ENCODE measurements at regions not wholly inside any gene's neighbourhood (a gene's known extent, or its start where the extent isn't known, plus 50 kb on each side); places are given as distances from the start of the nearest gene placed in this dataset.

- DNase-seq (ENCODE audit: low read depth) = no peak
- no peak for TF ChIP-seq CTCF (IDR thresholded peaks at IDR 0.05; ENCODE audit: insufficient read depth, low read length, poor library complexity, severe bottlenecking)
- no peaks in the 10 kb centered on the region for H3K36me3 ChIP-seq (ENCODE audit: control insufficient read depth, insufficient read depth, low read length)
- H3K4me3 ChIP-seq (ENCODE audit: low read depth, low read length) = no peak overlapping the region
- H3K27me3 ChIP-seq (ENCODE audit: control insufficient read depth, insufficient read depth, low read length) = no peaks in the 10 kb centered on the region
These were observed 98.2 kb downstream of the PDCL3 start for GRCh38 chr2:100660851-100661584.

- Histone ChIP-seq H3K27me3 (ENCODE audit: control insufficient read depth, insufficient read depth, low read length) (no peaks in the 10 kb centered on the region), H3K4me3 (ENCODE audit: low read depth, low read length) (no peak overlapping the region), H3K36me3 (ENCODE audit: control insufficient read depth, insufficient read depth, low read length) (no peaks in the 10 kb centered on the region)
- no peak for DNase-seq (ENCODE audit: low read depth)
- TF ChIP-seq CTCF (IDR thresholded peaks at IDR 0.05; ENCODE audit: insufficient read depth, low read length, poor library complexity, severe bottlenecking) = no peak
These were observed 100.1 kb downstream of the PDCL3 start for GRCh38 chr2:100662866-100663265.

GRCh38 chr2:100664021-100664755, 101.4 kb downstream of the PDCL3 start:
- no peak overlapping the region for H3K4me3 ChIP-seq (ENCODE audit: low read depth, low read length)
- no peaks in the 10 kb centered on the region for H3K36me3 ChIP-seq (ENCODE audit: control insufficient read depth, insufficient read depth, low read length)
- TF ChIP-seq CTCF (IDR thresholded peaks at IDR 0.05; ENCODE audit: insufficient read depth, low read length, poor library complexity, severe bottlenecking) = no peak
- H3K27me3 ChIP-seq (ENCODE audit: control insufficient read depth, insufficient read depth, low read length) = peaks cover 5% of the 10 kb centered on the region
- no peak for DNase-seq (ENCODE audit: low read depth)

GRCh38 chr2:100664756-100665101, 101.9 kb downstream of the PDCL3 start:
- H3K27me3 ChIP-seq (ENCODE audit: control insufficient read depth, insufficient read depth, low read length) = peaks cover 5% of the 10 kb centered on the region
- TF ChIP-seq CTCF (IDR thresholded peaks at IDR 0.05; ENCODE audit: insufficient read depth, low read length, poor library complexity, severe bottlenecking) = no peak
- no peak for DNase-seq (ENCODE audit: low read depth)
- no peaks in the 10 kb centered on the region for H3K36me3 ChIP-seq (ENCODE audit: control insufficient read depth, insufficient read depth, low read length)
- no peak overlapping the region for H3K4me3 ChIP-seq (ENCODE audit: low read depth, low read length)

- peaks cover 8% of the 10 kb centered on the region for H3K27me3 ChIP-seq (ENCODE audit: control insufficient read depth, insufficient read depth, low read length)
- DNase-seq (ENCODE audit: low read depth) = no peak
- H3K36me3 ChIP-seq (ENCODE audit: control insufficient read depth, insufficient read depth, low read length) = no peaks in the 10 kb centered on the region
- no peak for TF ChIP-seq CTCF (IDR thresholded peaks at IDR 0.05; ENCODE audit: insufficient read depth, low read length, poor library complexity, severe bottlenecking)
- H3K4me3 ChIP-seq (ENCODE audit: low read depth, low read length) = no peak overlapping the region
These were observed 104.2 kb downstream of the PDCL3 start for GRCh38 chr2:100666996-100667395.
